AG04449 (cell line): ENCODE measurements at regions not wholly inside any gene's neighbourhood (a gene's known extent, or its start where the extent isn't known, plus 50 kb on each side); places are given as distances from the start of the nearest gene placed in this dataset.

Experiments
- CTCF ChIA-PET: fragments of 350-600 bp; formaldehyde crosslinking; extraction: SDS; loops from one replicate; lab custom pipeline; 2021; ENCODE audit warnings: antibody characterized with exemption; lab: Yijun Ruan, JAX
- POLR2A ChIA-PET: fragments of 400-600, 350-600 bp; formaldehyde crosslinking; extraction: SDS; loops from one replicate; lab custom pipeline; 2020; ENCODE audit warnings: antibody characterized with exemption, inconsistent platforms; lab: Yijun Ruan, JAX
- DNase-seq: peaks from one replicate; pipeline ENCODE4 v3.0.0-alpha.2; 2010; ENCODE audit warnings: low read depth, low spot score
- H3K4me3 ChIP-seq: 2 replicates; pipeline ENCODE4 v1.5.1; 2011; ENCODE audit warnings: low read depth, mild to moderate bottlenecking, control low read depth, low read length
- TF ChIP-seq, protein P1 (sequence below): IDR thresholded peaks from one replicate; pipeline ENCODE4 v1.5.1; 2011; ENCODE audit warnings: mild to moderate bottlenecking, moderate library complexity, low read length, control low read depth, inconsistent platforms; ENCODE audit not compliant: insufficient read depth; ENCODE audit errors: missing control alignments

DNA sequence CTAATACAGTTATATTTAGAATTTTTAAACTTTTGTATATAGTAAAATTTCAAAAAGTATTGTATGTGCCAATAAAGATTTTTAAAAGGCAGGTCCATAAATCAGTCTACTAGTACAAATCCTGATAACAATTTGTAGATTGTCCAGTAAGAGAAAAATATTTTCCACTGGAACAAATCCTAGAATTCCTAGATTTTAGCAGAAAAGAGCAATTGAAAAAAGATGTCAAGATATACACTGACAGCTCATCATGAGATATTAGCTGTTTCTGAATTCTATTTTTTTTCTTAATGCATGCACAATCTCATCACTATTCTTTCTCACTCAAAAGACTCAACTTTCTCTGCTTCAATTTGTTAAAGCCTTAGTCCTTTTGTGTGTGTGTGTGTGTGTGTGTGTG, 289.2 kb upstream of the MAD2L1 start:
- no peak for DNase-seq
- ChIA-PET POLR2A (no interaction called here), CTCF (no interaction called here)
- TF ChIP-seq, protein P1, sequence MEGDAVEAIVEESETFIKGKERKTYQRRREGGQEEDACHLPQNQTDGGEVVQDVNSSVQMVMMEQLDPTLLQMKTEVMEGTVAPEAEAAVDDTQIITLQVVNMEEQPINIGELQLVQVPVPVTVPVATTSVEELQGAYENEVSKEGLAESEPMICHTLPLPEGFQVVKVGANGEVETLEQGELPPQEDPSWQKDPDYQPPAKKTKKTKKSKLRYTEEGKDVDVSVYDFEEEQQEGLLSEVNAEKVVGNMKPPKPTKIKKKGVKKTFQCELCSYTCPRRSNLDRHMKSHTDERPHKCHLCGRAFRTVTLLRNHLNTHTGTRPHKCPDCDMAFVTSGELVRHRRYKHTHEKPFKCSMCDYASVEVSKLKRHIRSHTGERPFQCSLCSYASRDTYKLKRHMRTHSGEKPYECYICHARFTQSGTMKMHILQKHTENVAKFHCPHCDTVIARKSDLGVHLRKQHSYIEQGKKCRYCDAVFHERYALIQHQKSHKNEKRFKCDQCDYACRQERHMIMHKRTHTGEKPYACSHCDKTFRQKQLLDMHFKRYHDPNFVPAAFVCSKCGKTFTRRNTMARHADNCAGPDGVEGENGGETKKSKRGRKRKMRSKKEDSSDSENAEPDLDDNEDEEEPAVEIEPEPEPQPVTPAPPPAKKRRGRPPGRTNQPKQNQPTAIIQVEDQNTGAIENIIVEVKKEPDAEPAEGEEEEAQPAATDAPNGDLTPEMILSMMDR, result no peak
- H3K4me3 ChIP-seq, result no peak overlapping the region

DNA sequence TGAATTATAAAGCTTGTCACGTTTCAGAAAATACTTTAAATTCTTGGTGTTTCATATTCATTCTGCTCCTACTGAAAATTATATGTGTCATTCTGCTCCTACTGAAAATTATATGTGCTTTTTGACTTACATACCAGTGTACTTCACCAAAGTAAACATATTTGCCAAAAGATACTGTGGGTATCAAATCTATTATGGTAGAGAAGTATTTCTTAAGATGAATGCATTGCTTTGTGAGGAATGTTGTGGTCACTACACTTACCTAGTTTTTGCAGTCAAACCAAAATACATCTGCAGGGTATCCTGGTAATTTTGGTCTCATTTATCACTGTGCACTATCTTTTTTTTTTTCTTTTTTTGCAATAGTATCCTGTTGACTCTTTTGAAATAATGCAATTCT, 287.7 kb upstream of the MAD2L1 start:
- ChIA-PET CTCF (no interaction called here), POLR2A (no interaction called here)
- no peak for DNase-seq

DNA sequence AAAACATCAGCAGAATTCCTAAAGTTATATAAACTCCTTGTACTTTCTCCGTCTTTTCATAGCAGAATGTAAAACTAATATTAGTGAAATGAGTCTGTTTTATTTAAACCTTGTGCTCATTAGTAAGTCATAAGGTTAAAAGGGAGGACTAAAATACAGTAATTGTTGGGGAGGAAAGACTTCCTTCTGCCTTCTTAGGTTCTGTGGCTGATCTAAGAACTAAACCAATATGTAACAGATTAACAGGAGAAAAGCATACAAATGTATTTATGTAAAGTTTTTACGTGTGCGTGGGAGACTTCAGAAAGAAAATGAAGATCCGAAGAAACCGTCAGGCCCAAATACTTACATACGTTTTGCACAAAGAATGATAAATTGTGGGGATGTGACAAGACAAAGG, 286.6 kb upstream of the MAD2L1 start:
- TF ChIP-seq, protein P1, result no peak

More for the DNA sequence above, 287.7 kb upstream of the MAD2L1 start:
- no peak overlapping the region for H3K4me3 ChIP-seq
- TF ChIP-seq, protein P1, result no peak

DNA sequence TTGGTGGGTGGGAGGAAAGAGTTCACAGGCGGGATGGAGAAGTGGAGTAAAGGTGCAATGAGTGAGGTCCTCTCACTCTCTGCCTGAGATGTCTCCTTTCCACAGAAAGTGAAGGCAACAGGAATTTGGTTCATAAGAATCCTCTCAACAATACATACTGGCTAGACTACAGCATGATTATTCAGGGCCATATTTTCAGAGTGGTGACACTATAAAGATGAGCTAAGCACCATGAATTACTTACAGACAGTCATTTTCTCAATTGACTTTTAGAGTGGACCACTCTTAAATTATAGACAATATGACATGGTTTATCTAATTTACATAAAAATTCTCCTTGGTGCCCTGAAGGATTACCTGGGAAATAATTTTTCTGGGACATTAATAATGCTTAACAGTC, 286.1 kb upstream of the MAD2L1 start:
- ChIA-PET POLR2A (no interaction called here), CTCF (no interaction called here)
- TF ChIP-seq, protein P1, result no peak
- no peak overlapping the region for H3K4me3 ChIP-seq
- no peak for DNase-seq

More for the DNA sequence above, 286.6 kb upstream of the MAD2L1 start:
- ChIA-PET POLR2A (no interaction called here), CTCF (no interaction called here)
- H3K4me3 ChIP-seq, result no peak overlapping the region
- DNase-seq, result no peak

DNA sequence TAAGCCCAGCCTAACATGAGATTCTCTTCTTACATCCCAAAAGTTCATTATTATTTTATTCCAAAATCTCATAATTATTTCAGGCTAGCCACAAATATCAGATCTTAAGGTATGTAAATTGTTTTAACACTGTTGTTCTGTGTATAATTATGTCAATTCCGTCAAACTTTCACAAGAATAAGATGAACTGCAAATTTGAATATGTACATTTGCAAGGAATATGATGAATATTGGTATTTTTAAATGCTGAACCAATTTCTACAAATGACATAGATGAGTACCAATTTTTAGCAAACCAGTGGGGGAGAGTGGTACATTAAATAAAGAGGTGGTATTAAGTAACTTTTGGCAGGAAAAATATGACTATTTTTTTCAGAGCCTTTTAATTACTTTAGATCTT, 282.3 kb upstream of the MAD2L1 start:
- DNase-seq, result no peak
- ChIA-PET POLR2A (no interaction called here), CTCF (no interaction called here)
- no peak overlapping the region for H3K4me3 ChIP-seq
- TF ChIP-seq, protein P1, result no peak

DNA sequence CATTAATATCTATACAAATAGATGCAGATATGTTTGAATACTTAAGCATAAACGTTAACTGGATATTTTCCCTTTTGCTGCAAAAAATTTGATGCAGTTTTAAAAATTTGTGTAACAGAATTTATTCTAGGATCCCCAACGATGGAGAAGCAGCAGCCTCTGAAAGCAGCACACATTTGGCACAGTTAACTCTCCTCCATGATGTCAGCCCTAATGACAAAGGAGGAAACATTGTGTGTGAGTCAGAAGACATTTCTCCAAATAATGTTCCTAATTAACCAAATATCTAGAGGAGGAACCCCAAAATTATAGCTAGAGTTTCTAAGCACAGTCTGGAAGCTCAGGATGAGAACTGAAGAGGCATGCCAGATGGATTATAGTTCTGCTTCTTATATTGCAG, 281.9 kb upstream of the MAD2L1 start:
- CTCF ChIA-PET, result no interaction called here
- no peak overlapping the region for H3K4me3 ChIP-seq
- TF ChIP-seq, protein P1, result no peak
- DNase-seq, result no peak
- POLR2A ChIA-PET, result no interaction called here
